ENCODE measurements at regions not wholly inside any gene's neighbourhood (a gene's known extent, or its start where the extent isn't known, plus 50 kb on each side); places are given as distances from the start of the nearest gene placed in this dataset.

DNA sequence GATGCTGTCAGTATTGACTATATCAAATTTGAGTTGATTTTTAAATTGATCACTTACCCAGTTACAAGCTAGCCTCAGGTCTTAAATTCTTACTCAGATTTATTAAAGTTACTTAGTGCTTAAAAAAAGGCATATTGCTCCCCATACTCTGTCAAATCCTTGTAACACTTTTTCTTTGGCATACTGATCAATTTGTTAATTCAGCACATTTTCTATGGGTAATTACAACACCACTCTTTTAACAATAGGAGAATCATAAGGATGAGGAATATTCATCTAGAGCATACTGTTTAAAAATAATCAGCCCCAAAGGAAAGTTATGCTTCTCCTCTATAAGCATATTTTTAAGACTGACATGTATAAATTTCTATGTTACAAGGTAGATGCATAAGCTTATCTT lies 482.5 kb downstream of the PABPC4L start:
- no peaks in the 10 kb centered on the region for H4K20me1 ChIP-seq (ENCODE audit: insufficient read depth)
- H3F3A ChIP-seq (replicated peaks; ENCODE audit: insufficient read depth) = no peaks in the 10 kb centered on the region
- TF ChIP-seq MXI1 (IDR thresholded peaks at IDR 0.05; ENCODE audit: low read depth, low read length) = no peak
- no peak for TF ChIP-seq TCF12 (IDR thresholded peaks at IDR 0.05)
- no peaks in the 10 kb centered on the region for H3K9me3 ChIP-seq
- no peak overlapping the region for H2AFZ ChIP-seq (ENCODE audit: low read depth)
- H3K36me3 ChIP-seq (replicated peaks in 1 of 2; ENCODE audit: control insufficient read depth in 1 of 2, insufficient read depth in 2 of 2, low read length in 1 of 2) = no peaks in the 10 kb centered on the region
- no peaks in the 10 kb centered on the region for H3K27me3 ChIP-seq (ENCODE audit: insufficient read depth)
- H3K27ac ChIP-seq (ENCODE audit: low read depth in 2 of 2, low read length in 1 of 2) = no peak overlapping the region
- ChIA-PET POLR2A (no interaction called here), CTCF (no interaction called here)
- H3K4me1 ChIP-seq (ENCODE audit: control insufficient read depth in 1 of 2, insufficient read depth in 2 of 2, low read depth in 1 of 2, low read length in 1 of 2) = no peaks in the 10 kb centered on the region; a peak in 1 of 4 replicates
- no peak for DNase-seq
- H3K9me2 ChIP-seq = no peaks in the 10 kb centered on the region
- no peak overlapping the region for H3K4me3 ChIP-seq (ENCODE audit: low read depth in 2 of 2, low read length in 1 of 2)
- no peaks in the 10 kb centered on the region for H3K79me2 ChIP-seq (ENCODE audit: insufficient read depth)
- no peak overlapping the region for H3K9ac ChIP-seq
- H3K4me2 ChIP-seq = no peak overlapping the region

DNA sequence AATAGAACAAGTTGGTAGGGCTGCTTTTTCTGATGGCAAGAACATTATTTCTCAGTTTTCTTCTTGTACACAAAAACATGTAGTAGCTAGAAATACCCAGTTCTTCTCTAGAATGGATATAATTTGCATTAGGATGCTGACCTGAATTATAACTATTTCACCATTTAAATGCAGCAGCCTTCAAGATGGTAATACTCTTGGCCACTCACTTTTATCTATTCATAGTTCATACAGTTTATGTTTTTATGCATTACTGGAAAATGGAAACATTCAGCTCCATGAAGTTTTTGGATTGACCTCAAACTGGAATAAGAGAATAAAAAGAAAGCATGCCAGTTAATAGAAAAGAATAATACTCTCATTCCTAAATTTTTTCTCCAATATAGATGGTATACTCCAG lies 487.4 kb downstream of the PABPC4L start:
- H3K27ac ChIP-seq (ENCODE audit: low read depth in 2 of 2, low read length in 1 of 2) = no peak overlapping the region
- TF ChIP-seq, protein P1, sequence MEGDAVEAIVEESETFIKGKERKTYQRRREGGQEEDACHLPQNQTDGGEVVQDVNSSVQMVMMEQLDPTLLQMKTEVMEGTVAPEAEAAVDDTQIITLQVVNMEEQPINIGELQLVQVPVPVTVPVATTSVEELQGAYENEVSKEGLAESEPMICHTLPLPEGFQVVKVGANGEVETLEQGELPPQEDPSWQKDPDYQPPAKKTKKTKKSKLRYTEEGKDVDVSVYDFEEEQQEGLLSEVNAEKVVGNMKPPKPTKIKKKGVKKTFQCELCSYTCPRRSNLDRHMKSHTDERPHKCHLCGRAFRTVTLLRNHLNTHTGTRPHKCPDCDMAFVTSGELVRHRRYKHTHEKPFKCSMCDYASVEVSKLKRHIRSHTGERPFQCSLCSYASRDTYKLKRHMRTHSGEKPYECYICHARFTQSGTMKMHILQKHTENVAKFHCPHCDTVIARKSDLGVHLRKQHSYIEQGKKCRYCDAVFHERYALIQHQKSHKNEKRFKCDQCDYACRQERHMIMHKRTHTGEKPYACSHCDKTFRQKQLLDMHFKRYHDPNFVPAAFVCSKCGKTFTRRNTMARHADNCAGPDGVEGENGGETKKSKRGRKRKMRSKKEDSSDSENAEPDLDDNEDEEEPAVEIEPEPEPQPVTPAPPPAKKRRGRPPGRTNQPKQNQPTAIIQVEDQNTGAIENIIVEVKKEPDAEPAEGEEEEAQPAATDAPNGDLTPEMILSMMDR (IDR thresholded peaks at IDR 0.05) = no peak
- TF ChIP-seq MXI1 (IDR thresholded peaks at IDR 0.05; ENCODE audit: low read depth, low read length) (no peak), TCF12 (IDR thresholded peaks at IDR 0.05) (no peak), RFX5 (IDR thresholded peaks at IDR 0.05; ENCODE audit: low read length) (no peak), FOXJ3 (CRISPR knock-in tag; IDR thresholded peaks at IDR 0.05) (no peak), ELF1 (IDR thresholded peaks at IDR 0.05) (no peak), SIN3A (IDR thresholded peaks at IDR 0.05; ENCODE audit: borderline replicate concordance, low read depth, low read length) (no peak), NFIC (IDR thresholded peaks at IDR 0.05; ENCODE audit: borderline replicate concordance) (no peak), CHD2 (IDR thresholded peaks at IDR 0.05; ENCODE audit: low read length, partially characterized antibody) (no peak), MEF2A (IDR thresholded peaks at IDR 0.05; ENCODE audit: borderline replicate concordance, low read depth) (no peak), POLR2AphosphoS5 (IDR thresholded peaks at IDR 0.05; ENCODE audit: low read depth, low read length) (no peak), EZH2phosphoT487 (IDR thresholded peaks at IDR 0.05; ENCODE audit: borderline replicate concordance, low read depth) (no peak)
- TF ChIP-seq, protein P2, sequence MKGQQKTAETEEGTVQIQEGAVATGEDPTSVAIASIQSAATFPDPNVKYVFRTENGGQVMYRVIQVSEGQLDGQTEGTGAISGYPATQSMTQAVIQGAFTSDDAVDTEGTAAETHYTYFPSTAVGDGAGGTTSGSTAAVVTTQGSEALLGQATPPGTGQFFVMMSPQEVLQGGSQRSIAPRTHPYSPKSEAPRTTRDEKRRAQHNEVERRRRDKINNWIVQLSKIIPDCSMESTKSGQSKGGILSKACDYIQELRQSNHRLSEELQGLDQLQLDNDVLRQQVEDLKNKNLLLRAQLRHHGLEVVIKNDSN (IDR thresholded peaks at IDR 0.05; ENCODE audit: borderline replicate concordance, low read depth) = no peak
- TF ChIP-seq, protein P3, sequence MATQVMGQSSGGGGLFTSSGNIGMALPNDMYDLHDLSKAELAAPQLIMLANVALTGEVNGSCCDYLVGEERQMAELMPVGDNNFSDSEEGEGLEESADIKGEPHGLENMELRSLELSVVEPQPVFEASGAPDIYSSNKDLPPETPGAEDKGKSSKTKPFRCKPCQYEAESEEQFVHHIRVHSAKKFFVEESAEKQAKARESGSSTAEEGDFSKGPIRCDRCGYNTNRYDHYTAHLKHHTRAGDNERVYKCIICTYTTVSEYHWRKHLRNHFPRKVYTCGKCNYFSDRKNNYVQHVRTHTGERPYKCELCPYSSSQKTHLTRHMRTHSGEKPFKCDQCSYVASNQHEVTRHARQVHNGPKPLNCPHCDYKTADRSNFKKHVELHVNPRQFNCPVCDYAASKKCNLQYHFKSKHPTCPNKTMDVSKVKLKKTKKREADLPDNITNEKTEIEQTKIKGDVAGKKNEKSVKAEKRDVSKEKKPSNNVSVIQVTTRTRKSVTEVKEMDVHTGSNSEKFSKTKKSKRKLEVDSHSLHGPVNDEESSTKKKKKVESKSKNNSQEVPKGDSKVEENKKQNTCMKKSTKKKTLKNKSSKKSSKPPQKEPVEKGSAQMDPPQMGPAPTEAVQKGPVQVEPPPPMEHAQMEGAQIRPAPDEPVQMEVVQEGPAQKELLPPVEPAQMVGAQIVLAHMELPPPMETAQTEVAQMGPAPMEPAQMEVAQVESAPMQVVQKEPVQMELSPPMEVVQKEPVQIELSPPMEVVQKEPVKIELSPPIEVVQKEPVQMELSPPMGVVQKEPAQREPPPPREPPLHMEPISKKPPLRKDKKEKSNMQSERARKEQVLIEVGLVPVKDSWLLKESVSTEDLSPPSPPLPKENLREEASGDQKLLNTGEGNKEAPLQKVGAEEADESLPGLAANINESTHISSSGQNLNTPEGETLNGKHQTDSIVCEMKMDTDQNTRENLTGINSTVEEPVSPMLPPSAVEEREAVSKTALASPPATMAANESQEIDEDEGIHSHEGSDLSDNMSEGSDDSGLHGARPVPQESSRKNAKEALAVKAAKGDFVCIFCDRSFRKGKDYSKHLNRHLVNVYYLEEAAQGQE (IDR thresholded peaks at IDR 0.05; ENCODE audit: low read depth, low read length) = no peak
- TF ChIP-seq, protein P4, sequence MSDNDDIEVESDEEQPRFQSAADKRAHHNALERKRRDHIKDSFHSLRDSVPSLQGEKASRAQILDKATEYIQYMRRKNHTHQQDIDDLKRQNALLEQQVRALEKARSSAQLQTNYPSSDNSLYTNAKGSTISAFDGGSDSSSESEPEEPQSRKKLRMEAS (IDR thresholded peaks at IDR 0.05; ENCODE audit: low read depth) = no peak
- no peaks in the 10 kb centered on the region for H3K36me3 ChIP-seq (replicated peaks in 1 of 2; ENCODE audit: control insufficient read depth in 1 of 2, insufficient read depth in 2 of 2, low read length in 1 of 2)
- POLR2A ChIA-PET = no interaction called here
- peak overlapping the region; percentile 46; the same call in 1 of the 2 replicates for H2AFZ ChIP-seq (ENCODE audit: low read depth)
- DNase-seq = no peak
- no peaks in the 10 kb centered on the region for H3K9me2 ChIP-seq
- CTCF ChIA-PET = no interaction called here
- H3K4me3 ChIP-seq (ENCODE audit: low read depth in 2 of 2, low read length in 1 of 2) = no peak overlapping the region
- no peak overlapping the region for H3K9ac ChIP-seq
- no peaks in the 10 kb centered on the region for H3F3A ChIP-seq (replicated peaks; ENCODE audit: insufficient read depth)
- H3K27me3 ChIP-seq (ENCODE audit: insufficient read depth) = no peaks in the 10 kb centered on the region
- H3K9me3 ChIP-seq = no peaks in the 10 kb centered on the region
- H4K20me1 ChIP-seq (ENCODE audit: insufficient read depth) = no peaks in the 10 kb centered on the region
- H3K4me1 ChIP-seq (ENCODE audit: control insufficient read depth in 1 of 2, insufficient read depth in 2 of 2, low read depth in 1 of 2, low read length in 1 of 2) = no peaks in the 10 kb centered on the region; a peak in 1 of 4 replicates
- H3K79me2 ChIP-seq (ENCODE audit: insufficient read depth) = no peaks in the 10 kb centered on the region
- H3K4me2 ChIP-seq = no peak overlapping the region
